ENCODE measurements at regions not wholly inside any gene's neighbourhood (a gene's known extent, or its start where the extent isn't known, plus 50 kb on each side); places are given as distances from the start of the nearest gene placed in this dataset.

- DNase-seq (ENCODE audit: low read depth) = no peak
These were observed 354.9 kb upstream of the HTR2A start for GRCh38 chr13:47251771-47252170.

- DNase-seq (ENCODE audit: low read depth) = peak; percentile 22
These were observed 353.3 kb upstream of the HTR2A start for GRCh38 chr13:47250146-47250545.

DNA sequence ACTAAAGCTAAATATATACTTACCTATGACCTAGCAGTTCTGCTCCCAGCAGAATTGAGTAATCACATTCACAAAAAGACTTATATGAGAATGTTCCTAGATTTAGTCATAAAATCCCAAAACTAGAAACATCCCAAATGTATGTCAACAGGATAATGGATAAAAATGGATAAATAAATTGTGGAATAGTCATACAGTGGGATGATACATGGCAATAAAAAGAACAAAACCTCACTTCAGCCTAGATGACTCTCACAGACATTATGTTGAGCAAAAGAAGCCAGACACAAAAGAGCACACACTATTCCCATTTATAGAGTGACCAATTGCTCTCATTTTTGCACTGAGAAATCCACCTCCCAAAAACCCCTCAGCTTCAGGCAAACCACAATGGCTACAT lies 352.4 kb upstream of the HTR2A start:
- DNase-seq (ENCODE audit: low read depth) = no peak

- DNase-seq (ENCODE audit: low read depth) = no peak
These were observed 344.6 kb upstream of the HTR2A start for GRCh38 chr13:47241446-47241845.

- DNase-seq (ENCODE audit: low read depth) = no peak
These were observed 342.2 kb upstream of the HTR2A start for GRCh38 chr13:47239025-47239424.

DNA sequence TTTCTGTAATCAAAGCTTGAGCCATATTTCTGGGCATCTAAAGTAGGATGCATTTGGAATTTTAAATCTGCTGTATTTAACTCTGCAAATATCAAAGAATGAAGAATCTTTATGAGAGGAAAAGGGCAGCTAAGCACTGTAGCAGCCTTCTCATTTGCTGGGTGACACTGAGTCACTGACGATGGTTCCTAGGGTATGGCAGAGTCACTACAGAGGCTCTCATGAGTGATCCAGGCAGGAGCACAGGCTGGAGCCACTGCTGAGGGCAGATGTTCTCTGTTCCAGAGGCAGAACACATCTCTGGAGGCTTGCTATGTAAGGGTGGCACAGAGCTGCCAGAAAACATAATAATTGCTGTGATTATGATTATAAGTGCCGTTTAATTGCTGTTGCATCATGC lies 340.7 kb upstream of the HTR2A start:
- DNase-seq (ENCODE audit: low read depth) = no peak

DNA sequence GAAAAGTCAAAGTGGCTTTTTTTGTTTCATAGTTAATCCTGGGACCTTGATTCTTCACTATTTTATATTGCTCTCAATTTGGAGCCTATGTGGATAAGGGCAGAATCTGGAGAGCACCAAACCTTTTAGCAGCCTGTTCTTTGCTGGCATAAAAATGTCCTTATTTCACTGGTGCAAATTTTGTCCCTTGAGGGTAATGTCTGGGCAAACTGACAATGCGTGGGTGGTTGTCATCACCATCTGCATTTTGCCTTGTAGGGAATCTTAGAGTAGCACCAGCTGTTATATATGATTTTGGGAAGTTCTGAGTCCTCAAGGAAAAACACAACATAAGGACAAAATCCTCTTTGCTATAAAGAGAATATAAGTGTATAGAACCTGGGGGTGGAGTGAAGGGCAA lies 336.9 kb upstream of the HTR2A start:
- no peak for DNase-seq (ENCODE audit: low read depth)

GRCh38 chr13:47232516-47232915 lies 335.7 kb upstream of the HTR2A start:
- DNase-seq (ENCODE audit: low read depth) = no peak

- DNase-seq (ENCODE audit: low read depth) = no peak
These were observed 333.3 kb upstream of the HTR2A start for GRCh38 chr13:47230155-47230554.

DNA sequence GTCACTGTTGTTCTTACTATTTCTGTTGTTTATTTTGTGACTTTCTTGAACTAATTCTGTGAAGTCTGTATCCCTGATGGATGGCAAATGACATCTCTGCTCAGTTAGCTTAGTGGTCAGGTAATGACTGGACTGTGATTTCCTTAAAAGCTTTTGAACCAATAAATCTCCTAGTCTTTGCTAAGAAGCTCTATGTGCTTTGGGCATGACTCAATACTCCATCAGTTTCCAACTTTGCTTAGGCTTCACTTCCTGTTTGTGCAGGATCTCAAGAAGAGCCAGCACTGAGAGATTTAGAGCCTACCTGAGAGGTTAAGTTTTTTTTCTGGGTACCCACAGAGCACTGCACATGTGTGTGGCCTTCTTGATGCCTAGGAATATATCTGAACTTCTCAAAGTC lies 329.7 kb upstream of the HTR2A start:
- peak; percentile 19 for DNase-seq (ENCODE audit: low read depth)

- peak; percentile 77 for DNase-seq (ENCODE audit: low read depth)
These were observed 323.7 kb upstream of the HTR2A start for GRCh38 chr13:47220453-47221140.

GRCh38 chr13:47218611-47219010 lies 321.8 kb upstream of the HTR2A start:
- no peak for DNase-seq (ENCODE audit: low read depth)

GRCh38 chr13:47216176-47216822 lies 319.4 kb upstream of the HTR2A start:
- DNase-seq (ENCODE audit: low read depth) = peak; percentile 37

DNA sequence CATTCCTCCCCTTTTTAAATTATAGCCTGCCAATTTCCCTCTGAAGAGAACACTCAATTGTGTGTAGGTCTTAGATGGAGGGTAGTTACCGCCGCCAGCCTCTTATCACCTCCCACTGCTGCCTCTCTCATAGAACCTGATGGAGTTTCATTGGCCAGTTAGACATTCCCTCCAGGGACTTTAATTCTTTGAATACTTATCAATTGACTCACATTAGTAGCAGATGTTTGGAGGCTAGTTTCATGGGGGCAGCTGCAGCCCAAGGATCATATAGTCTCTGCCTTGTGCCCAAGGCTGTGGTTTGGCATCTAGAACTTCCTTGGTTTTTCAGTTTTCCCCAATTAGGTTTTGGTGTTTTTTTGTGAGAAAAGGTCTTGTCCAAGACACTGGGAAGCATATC lies 318.9 kb upstream of the HTR2A start:
- peak; percentile 81 for DNase-seq (ENCODE audit: low read depth)

GRCh38 chr13:47213047-47213446 lies 316.2 kb upstream of the HTR2A start:
- DNase-seq (ENCODE audit: low read depth) = peak; percentile 31

DNA sequence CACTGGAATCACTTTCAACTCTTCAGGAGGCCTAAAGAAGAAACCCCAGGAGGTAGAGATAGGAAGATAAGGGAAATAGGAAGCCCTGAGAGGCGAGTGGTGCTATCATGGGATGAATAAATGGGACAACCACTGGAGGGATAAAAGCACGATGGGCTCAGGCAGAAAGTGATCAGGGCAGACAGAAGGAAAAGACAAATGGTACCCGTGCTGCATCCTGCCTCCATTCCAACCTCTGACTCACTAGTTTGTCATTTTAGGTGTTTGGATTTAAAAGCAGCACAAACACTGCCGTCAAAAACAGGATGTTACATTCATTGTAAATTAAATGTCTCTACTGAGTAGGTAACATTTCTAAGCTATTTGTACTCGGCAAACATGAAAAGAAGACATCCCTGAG lies 314.3 kb upstream of the HTR2A start:
- DNase-seq (ENCODE audit: low read depth) = peak; percentile 51

- no peak for DNase-seq (ENCODE audit: low read depth)
These were observed 309.3 kb upstream of the HTR2A start for GRCh38 chr13:47206111-47206510.

- DNase-seq (ENCODE audit: low read depth) = no peak
These were observed 293.9 kb upstream of the HTR2A start for GRCh38 chr13:47190696-47191305.

DNA sequence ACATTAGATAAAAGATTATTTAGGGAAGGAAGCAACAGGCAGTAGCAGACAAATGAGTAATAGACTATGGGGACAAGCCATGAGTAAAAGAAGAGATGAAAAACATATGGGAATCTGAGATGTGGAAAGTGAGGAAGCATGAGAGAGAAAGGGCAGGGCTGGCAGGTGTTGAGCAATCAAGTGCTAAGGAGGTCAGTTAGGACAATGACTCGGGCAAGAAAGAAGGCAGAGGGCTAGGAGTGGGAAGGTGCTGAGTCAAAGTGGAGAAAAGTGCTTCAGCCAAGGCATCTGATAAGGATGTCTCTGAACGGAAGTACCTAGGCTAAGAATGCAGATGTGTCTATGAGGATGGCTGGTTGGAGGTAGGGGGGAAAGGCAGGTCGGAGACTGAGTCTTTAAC lies 291.9 kb upstream of the HTR2A start:
- peak; percentile 81 for DNase-seq (ENCODE audit: low read depth)

DNA sequence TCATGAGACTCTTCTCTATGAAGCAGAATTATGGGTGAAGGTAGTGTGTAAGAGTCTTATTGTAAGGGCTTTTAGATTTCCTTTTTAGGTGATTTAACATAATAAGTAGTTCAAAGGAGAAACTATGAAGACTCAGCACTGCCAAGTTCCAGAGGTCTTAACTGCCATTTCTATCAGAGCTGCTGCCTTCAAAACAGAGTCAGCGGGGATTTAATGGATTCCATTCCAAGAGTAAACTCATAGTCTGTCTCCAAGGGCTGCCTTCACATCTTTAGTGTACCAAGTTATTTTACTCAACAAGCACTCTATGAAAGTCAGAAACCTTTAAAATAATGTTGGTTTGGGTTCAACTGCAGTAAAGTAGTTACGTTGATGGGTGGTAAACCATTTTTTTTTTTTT lies 289.6 kb upstream of the HTR2A start:
- no peak for DNase-seq (ENCODE audit: low read depth)

DNA sequence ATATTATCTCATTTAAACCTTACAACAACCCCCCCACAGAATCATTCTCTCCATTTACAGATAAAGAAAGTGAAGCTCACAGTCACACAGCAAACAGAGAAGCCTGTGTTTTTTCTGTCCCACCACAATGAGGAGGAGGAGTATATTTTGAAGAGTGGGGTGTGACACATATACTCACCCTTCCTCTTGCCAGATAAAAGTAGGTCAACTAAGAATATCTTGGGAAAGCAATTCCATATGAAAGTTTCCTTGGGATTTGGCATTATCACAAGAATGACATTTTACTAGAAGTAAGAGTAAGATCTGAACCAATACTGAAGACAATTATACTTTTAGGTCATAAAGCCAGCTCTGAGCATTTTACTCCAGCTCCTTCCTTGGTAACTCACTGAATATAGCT lies 287.5 kb upstream of the HTR2A start:
- DNase-seq (ENCODE audit: low read depth) = peak; percentile 50

GRCh38 chr13:47179321-47179720 lies 282.5 kb upstream of the HTR2A start:
- DNase-seq (ENCODE audit: low read depth) = no peak

DNA sequence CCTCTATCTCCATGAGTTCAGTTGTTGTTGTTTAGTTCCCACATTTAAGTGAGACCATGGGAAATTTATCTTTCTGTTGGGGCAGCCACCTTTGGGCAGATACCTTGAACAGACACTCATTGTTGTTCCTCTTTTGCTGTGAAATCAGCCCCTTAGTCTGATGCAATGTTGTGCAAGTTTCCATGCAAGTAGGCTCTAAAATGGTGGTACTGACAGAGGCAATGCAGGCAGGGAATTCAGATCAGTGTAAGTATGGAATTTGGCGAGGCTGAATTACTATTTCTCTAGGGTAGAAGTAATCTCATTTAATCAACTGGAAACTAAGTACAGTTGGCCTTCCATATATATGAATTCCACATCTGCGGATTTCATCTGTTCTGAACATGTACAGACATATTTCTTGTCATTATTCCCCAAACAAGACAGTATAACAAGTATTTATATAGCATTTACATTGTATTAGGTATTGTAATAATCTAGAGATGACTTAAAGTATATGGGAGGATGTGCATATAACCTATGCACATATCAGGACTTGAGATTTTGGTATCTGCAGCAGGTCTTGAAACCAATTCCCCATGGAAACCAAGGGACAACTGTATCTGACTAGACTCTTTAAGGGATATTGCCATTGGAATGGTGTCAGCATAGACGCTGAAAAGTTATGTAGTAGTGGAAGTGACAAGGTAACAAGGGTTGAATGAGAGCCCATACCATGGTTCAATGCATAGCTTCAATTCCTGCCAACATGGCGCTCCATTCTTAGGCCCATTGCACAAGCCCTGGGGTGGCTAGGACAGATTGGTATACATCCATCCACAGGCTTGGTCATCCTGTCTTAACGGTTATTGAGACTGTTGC lies 281.5 kb upstream of the HTR2A start:
- DNase-seq (ENCODE audit: low read depth) = no peak

Measured in amniotic epithelial cell (primary cell).